IMR-90 (cell line): ENCODE measurements at regions not wholly inside any gene's neighbourhood (a gene's known extent, or its start where the extent isn't known, plus 50 kb on each side); places are given as distances from the start of the nearest gene placed in this dataset.

Experiments used
- ATAC-seq: fragments of 200-7000 bp; cut with Tn5 transposase; 2 replicates; pipeline ENCODE4 v1.9.1; 2020; ENCODE audit warnings: low read depth, mild to moderate bottlenecking, moderate library complexity
- BruUV-seq: library from RNA; stranded (reverse); fragments of 400-500 nt; replicated peaks from 2 replicates; lab custom pipeline; 2021; lab: Mats Ljungman, UMichigan
- CTCF ChIA-PET: fragments of 300-600 bp; formaldehyde crosslinking; extraction: SDS; loops from one replicate; lab custom pipeline; 2021; ENCODE audit warnings: antibody characterized with exemption; lab: Yijun Ruan, JAX
- POLR2A ChIA-PET: fragments of 300-600 bp; sonication (Branson Sonifier 250); formaldehyde crosslinking; loops from one replicate; lab custom pipeline; 2022; ENCODE audit warnings: antibody characterized with exemption; ENCODE audit not compliant: unreplicated experiment; lab: Charles Lee
- DNase-seq: peaks from one replicate; pipeline ENCODE4 v3.0.0; 2013
- H2AFZ ChIP-seq: replicated peaks from 2 replicates; pipeline ENCODE3; 2013; ENCODE audit warnings: low read length, mild to moderate bottlenecking; ENCODE audit not compliant: poor library complexity
- H2AK5ac ChIP-seq: 2 replicates; pipeline ENCODE4 v1.6.1; 2013; ENCODE audit warnings: low read depth, low read length, inconsistent platforms
- H2AK9ac ChIP-seq: replicated peaks from 2 replicates; pipeline ENCODE3; 2013; ENCODE audit warnings: mild to moderate bottlenecking, low read depth, low read length, moderate library complexity; ENCODE audit not compliant: poor library complexity
- H2BK120ac ChIP-seq: 2 replicates; pipeline ENCODE4 v1.6.1; 2013; ENCODE audit warnings: low read depth, low read length, inconsistent platforms
- H2BK15ac ChIP-seq: 3 replicates; pipeline ENCODE4 v1.6.1; 2013; ENCODE audit warnings: low read depth, low read length, inconsistent platforms
- H2BK20ac ChIP-seq: 2 replicates; pipeline ENCODE4 v1.6.1; 2013; ENCODE audit warnings: low read depth, mild to moderate bottlenecking, inconsistent platforms, low read length, moderate library complexity
- H2BK5ac ChIP-seq: 2 replicates; pipeline ENCODE4 v1.6.1; 2013; ENCODE audit warnings: mild to moderate bottlenecking, low read depth, low read length, inconsistent platforms; ENCODE audit not compliant: poor library complexity, severe bottlenecking
- H3K14ac ChIP-seq: replicated peaks from 2 replicates; pipeline ENCODE4 v1.6.1; 2013; ENCODE audit warnings: low read depth, low read length, inconsistent platforms
- H3K18ac ChIP-seq: 2 replicates; pipeline ENCODE4 v1.6.1; 2013; ENCODE audit warnings: low read depth, low read length, control low read depth
- H3K23ac ChIP-seq: 2 replicates; pipeline ENCODE4 v1.6.1; 2013; ENCODE audit warnings: low read depth, low read length, inconsistent platforms
- H3K27ac ChIP-seq: 2 replicates; pipeline ENCODE4 v1.5.1; 2013; ENCODE audit warnings: mild to moderate bottlenecking, control low read depth, low read length; ENCODE audit not compliant: insufficient read depth
- H3K27me3 ChIP-seq: 2 replicates; pipeline ENCODE4 v1.6.1; 2013; ENCODE audit warnings: low read length; ENCODE audit not compliant: control insufficient read depth, insufficient read depth
- H3K36me3 ChIP-seq: 2 replicates; pipeline ENCODE4 v1.6.1; 2013; ENCODE audit warnings: low read length, mixed read lengths; ENCODE audit not compliant: control insufficient read depth, insufficient read depth
- H3K4ac ChIP-seq: 2 replicates; pipeline ENCODE4 v1.6.1; 2013; ENCODE audit warnings: low read depth, low read length, inconsistent platforms
- H3K4me1 ChIP-seq: 2 replicates; pipeline ENCODE4 v1.6.1; 2013; ENCODE audit warnings: low read length, mixed read lengths; ENCODE audit not compliant: control insufficient read depth, insufficient read depth
- H3K4me2 ChIP-seq: 2 replicates; pipeline ENCODE4 v1.6.1; 2013; ENCODE audit warnings: low read depth, mild to moderate bottlenecking, control low read depth, low read length, moderate library complexity
- H3K4me3 ChIP-seq: 2 replicates; pipeline ENCODE4 v1.5.1; 2013; ENCODE audit warnings: low read depth, mild to moderate bottlenecking, control low read depth, low read length, moderate library complexity; ENCODE audit not compliant: insufficient read depth
- H3K56ac ChIP-seq: 2 replicates; pipeline ENCODE4 v1.6.1; 2013; ENCODE audit warnings: low read length, inconsistent platforms; ENCODE audit not compliant: insufficient read depth; ENCODE audit errors: extremely low read depth
- H3K79me1 ChIP-seq, 2 experiments: 2 replicates each; pipeline ENCODE4 v1.6.1; 2013; ENCODE audit warnings: low read length in 2 of 2, inconsistent platforms in 1 of 2, low read depth in 1 of 2
- H3K9ac ChIP-seq: 2 replicates; pipeline ENCODE4 v1.6.1; 2013; ENCODE audit warnings: low read depth, low read length, control low read depth
- H3K9me1 ChIP-seq: 2 replicates; pipeline ENCODE4 v1.6.1; 2013; ENCODE audit warnings: low read length, inconsistent platforms; ENCODE audit not compliant: insufficient read depth
- H3K9me3 ChIP-seq: 2 replicates; pipeline ENCODE4 v1.6.1; 2013; ENCODE audit warnings: low read length; ENCODE audit not compliant: control insufficient read depth, insufficient read depth
- H4K20me1 ChIP-seq: 2 replicates; pipeline ENCODE4 v1.6.1; 2013; ENCODE audit warnings: low read length, inconsistent platforms; ENCODE audit not compliant: insufficient read depth
- H4K5ac ChIP-seq: 2 replicates; pipeline ENCODE4 v1.6.1; 2013; ENCODE audit warnings: mild to moderate bottlenecking, low read depth, low read length, control low read depth
- H4K8ac ChIP-seq, 2 experiments: 2 replicates each; pipeline ENCODE4 v1.6.1; 2013; ENCODE audit warnings: low read depth in 2 of 2, low read length in 2 of 2, control low read depth in 1 of 2, inconsistent platforms in 1 of 2
- H4K91ac ChIP-seq: 2 replicates; pipeline ENCODE4 v1.6.1; 2013; ENCODE audit warnings: low read depth, low read length, inconsistent platforms; ENCODE audit not compliant: insufficient read depth
- BHLHE40 ChIP-seq: fragments of 150-350 bp; IDR thresholded peaks from 2 replicates; pipeline ENCODE4 v1.6.1; 2016; ENCODE audit warnings: mild to moderate bottlenecking, low read depth, low read length
- CEBPB ChIP-seq: IDR thresholded peaks from 2 replicates; pipeline ENCODE4 v1.6.1; 2012; ENCODE audit warnings: low read depth, low read length, improper control_type of control experiment
- CHD1 ChIP-seq: IDR thresholded peaks from 2 replicates; pipeline ENCODE4 v1.6.1; 2012; ENCODE audit warnings: low read depth, low read length, improper control_type of control experiment
- CTCF ChIP-seq: conservative IDR thresholded peaks from 2 replicates; pipeline ENCODE4 v1.5.1; 2012; ENCODE audit warnings: mild to moderate bottlenecking, low read depth, low read length, improper control_type of control experiment
- FOS ChIP-seq: fragments of 150-350 bp; IDR thresholded peaks from 2 replicates; pipeline ENCODE4 v1.6.1; 2016; ENCODE audit warnings: low read depth, low read length
- MAZ ChIP-seq: IDR thresholded peaks from 2 replicates; pipeline ENCODE4 v1.6.1; 2012; ENCODE audit warnings: low read depth, mild to moderate bottlenecking, low read length, improper control_type of control experiment, moderate library complexity, borderline replicate concordance
- POLR2A ChIP-seq: IDR thresholded peaks from 2 replicates; pipeline ENCODE4 v1.6.1; 2012; ENCODE audit warnings: mild to moderate bottlenecking, low read depth, low read length
- RAD21 ChIP-seq: IDR thresholded peaks from 2 replicates; pipeline ENCODE4 v1.6.1; 2012; ENCODE audit warnings: low read length, improper control_type of control experiment
- RCOR1 ChIP-seq: IDR thresholded peaks from 2 replicates; pipeline ENCODE4 v1.6.1; 2012; ENCODE audit warnings: mild to moderate bottlenecking, low read length, improper control_type of control experiment; ENCODE audit not compliant: insufficient replicate concordance
- RFX5 ChIP-seq: IDR thresholded peaks from 2 replicates; pipeline ENCODE4 v1.8.0; 2012; ENCODE audit warnings: low read depth, mild to moderate bottlenecking, low read length, moderate library complexity
- SMC3 ChIP-seq: fragments of 150-350 bp; IDR thresholded peaks from 2 replicates; pipeline ENCODE4 v1.6.1; 2016; ENCODE audit warnings: low read depth, mild to moderate bottlenecking, antibody characterized with exemption, low read length, moderate library complexity
- WGBS, 2 experiments: methylation state at CpG; one replicate each; pipeline versions ENCODE4 v1.1.5 to v1.1.7; 2013; ENCODE audit warnings: missing lambda C conversion rate in 2 of 2; ENCODE audit not compliant: insufficient read length in 1 of 2; ENCODE audit errors: extremely low coverage in 2 of 2; 5-methylcytosine and 5-hydroxymethylcytosine counted together
- dilution Hi-C: fragments of 300-500 bp; cut with HindIII; formaldehyde crosslinking; loops from one replicate; pipeline ENCODE4 v1.14.3; 2018; ENCODE audit warnings: low sequenced_read_pairs; ENCODE audit not compliant: unreplicated experiment
- in situ Hi-C: fragments of 300-500 bp; cut with MboI; formaldehyde crosslinking; loops from 3 replicates; pipeline ENCODE4 v1.14.3; 2019; ENCODE audit warnings: low sequenced_read_pairs, inconsistent platforms, mixed read lengths
- intact Hi-C: fragments of 100-400 bp; cut with micrococcal nuclease; formaldehyde crosslinking; loops from 2 replicates; pipeline ENCODE4 v1.10.0; 2022
- TF ChIP-seq, protein P1 (sequence below): fragments of 150-350 bp; IDR thresholded peaks from 2 replicates; pipeline ENCODE4 v1.6.1; 2016; ENCODE audit warnings: low read depth, mild to moderate bottlenecking, low read length, moderate library complexity, borderline replicate concordance
- TF ChIP-seq, protein P2 (sequence below): fragments of 150-350 bp; IDR thresholded peaks from 2 replicates; pipeline ENCODE4 v1.6.1; 2017; ENCODE audit warnings: mild to moderate bottlenecking, antibody characterized with exemption, low read length, low read depth

DNA sequence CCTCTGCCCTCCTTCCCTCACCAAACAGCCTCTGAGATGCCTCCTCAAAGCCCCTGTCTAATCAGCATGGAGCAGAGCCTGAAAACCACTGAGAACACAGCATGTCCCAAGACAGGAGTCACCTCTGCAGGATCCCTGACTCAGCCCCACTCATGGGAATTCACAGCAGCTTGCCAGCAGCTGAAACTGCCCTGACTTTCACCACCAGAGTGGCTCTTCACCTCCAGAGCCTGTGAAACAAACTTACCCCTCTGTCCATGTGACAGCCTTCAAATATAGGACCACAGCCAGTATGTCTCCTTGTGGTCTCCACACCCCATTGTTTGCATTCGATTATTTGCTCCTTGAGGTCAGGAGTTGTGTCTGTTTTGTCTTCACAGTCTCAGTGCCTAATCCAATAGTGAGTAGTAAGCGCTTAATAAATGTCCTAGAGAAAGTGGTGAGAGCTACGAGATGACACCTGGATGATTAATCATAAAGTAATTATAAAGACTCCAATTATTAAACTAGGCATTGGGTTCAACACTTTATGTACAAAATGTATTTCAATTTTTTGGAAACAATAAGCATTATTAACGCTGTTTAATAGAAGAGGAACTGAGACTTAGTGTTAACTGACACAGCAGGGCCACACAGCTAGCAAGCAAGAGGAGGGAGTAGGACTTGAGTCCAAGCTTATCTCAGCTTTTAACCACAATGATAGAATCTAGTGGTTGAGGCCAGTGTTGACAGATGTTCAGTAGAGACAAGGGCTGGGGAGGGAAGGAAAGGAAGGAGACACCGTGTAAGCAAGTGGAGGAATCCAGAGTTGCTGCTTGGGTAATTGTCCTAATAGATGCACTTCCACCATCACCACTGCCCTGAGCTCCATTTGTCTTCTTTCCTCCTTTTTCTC, 358.7 kb upstream of the TNP1 start:
- Histone ChIP-seq H3K4me1 (peaks cover 27% of the 10 kb centered on the region), H3K27me3 (no peaks in the 10 kb centered on the region), H2BK15ac (peak overlapping the region; percentile 94), H3K9me3 (no peaks in the 10 kb centered on the region), H3K4me2 (no peak overlapping the region), H4K20me1 (no peaks in the 10 kb centered on the region), H4K8ac (peak overlapping the region; percentile 93 to 98), H2AFZ (peak overlapping the region; percentile 53), H2BK5ac (peak overlapping the region; percentile 100), H4K91ac (peak overlapping the region; percentile 96), H3K27ac (peak overlapping the region; percentile 54), H3K18ac (peak overlapping the region; percentile 99), H2BK120ac (peak overlapping the region; percentile 100), H3K14ac (peak overlapping the region; percentile 93), H3K79me1 (peaks cover 2 to 12% of the 10 kb centered on the region in 2 experiments; a peak in 3 of 4 replicates), H4K5ac (peak overlapping the region; percentile 99), H3K4me3 (no peak overlapping the region), H3K56ac (peak overlapping the region; percentile 35; the same call in 1 of the 2 replicates), H3K9me1 (peaks cover 18% of the 10 kb centered on the region), H2AK5ac (peak overlapping the region; percentile 94), H3K36me3 (no peaks in the 10 kb centered on the region), H3K23ac (peak overlapping the region; percentile 80), H2BK20ac (peak overlapping the region; percentile 99), H3K4ac (peak overlapping the region; percentile 96), H3K9ac (peak overlapping the region; percentile 51; the same call in 1 of the 2 replicates), H2AK9ac (peak overlapping the region; percentile 34)
- dilution Hi-C loops (no loop called here), in situ Hi-C loops (no loop called here), intact Hi-C loops (no loop called here)
- BruUV-seq, result no TSS peak
- ChIA-PET POLR2A (interaction anchor here (0.9 kb wide), 1 partner anchor 59 kb away, joined by 3 read pairs; no protein-coding TSS in a partner anchor), CTCF (interaction anchor here (0.8 to 1.3 kb wide), 4 partner anchors 12 to 495 kb away, joined by 3 read pairs; no protein-coding TSS in a partner anchor)
- peak; percentile 45 for ATAC-seq
- no CpG with 5 or more reads among the region's 5 CpGs for WGBS, 2 experiments
- DNase-seq, result peak; percentile 87
- TF ChIP-seq CEBPB (peak; percentile 34; the same call in 1 of the 2 replicates), RFX5 (no peak), FOS (peak; percentile 40; the same call in 1 of the 2 replicates), POLR2A (no peak), BHLHE40 (no peak), RCOR1 (no peak), CTCF (no peak), MAZ (no peak), CHD1 (no peak), SMC3 (no peak), RAD21 (no peak)
- TF ChIP-seq, protein P1, sequence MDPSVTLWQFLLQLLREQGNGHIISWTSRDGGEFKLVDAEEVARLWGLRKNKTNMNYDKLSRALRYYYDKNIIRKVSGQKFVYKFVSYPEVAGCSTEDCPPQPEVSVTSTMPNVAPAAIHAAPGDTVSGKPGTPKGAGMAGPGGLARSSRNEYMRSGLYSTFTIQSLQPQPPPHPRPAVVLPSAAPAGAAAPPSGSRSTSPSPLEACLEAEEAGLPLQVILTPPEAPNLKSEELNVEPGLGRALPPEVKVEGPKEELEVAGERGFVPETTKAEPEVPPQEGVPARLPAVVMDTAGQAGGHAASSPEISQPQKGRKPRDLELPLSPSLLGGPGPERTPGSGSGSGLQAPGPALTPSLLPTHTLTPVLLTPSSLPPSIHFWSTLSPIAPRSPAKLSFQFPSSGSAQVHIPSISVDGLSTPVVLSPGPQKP, result no peak
- TF ChIP-seq, protein P2, sequence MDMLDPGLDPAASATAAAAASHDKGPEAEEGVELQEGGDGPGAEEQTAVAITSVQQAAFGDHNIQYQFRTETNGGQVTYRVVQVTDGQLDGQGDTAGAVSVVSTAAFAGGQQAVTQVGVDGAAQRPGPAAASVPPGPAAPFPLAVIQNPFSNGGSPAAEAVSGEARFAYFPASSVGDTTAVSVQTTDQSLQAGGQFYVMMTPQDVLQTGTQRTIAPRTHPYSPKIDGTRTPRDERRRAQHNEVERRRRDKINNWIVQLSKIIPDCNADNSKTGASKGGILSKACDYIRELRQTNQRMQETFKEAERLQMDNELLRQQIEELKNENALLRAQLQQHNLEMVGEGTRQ, result peak; percentile 39; the same call in 1 of the 2 replicates
